GM23248 (cell line): ENCODE measurements at regions not wholly inside any gene's neighbourhood (a gene's known extent, or its start where the extent isn't known, plus 50 kb on each side); places are given as distances from the start of the nearest gene placed in this dataset.

Experiments
- EZH2 ChIP-seq: fragments of 200-600 bp; sonication (generic); IDR thresholded peaks from 2 replicates; pipeline ENCODE4 v1.6.1; 2018; ENCODE audit warnings: antibody characterized with exemption, mild to moderate bottlenecking; ENCODE audit not compliant: insufficient read depth, poor library complexity, severe bottlenecking
- EZH2phosphoT487 ChIP-seq: fragments of 200-600 bp; sonication (generic); IDR thresholded peaks from 2 replicates; pipeline ENCODE4 v1.6.1; 2018; ENCODE audit warnings: antibody characterized with exemption, moderate library complexity, mild to moderate bottlenecking, low read depth; ENCODE audit not compliant: insufficient read depth

- TF ChIP-seq EZH2 (no peak), EZH2phosphoT487 (no peak)
Observed at GRCh38 chr4:57172065-57172464, 61.9 kb upstream of the IGFBP7 start.
